Thoracic aorta (tissue), 2 donors: ENCODE measurements at regions not wholly inside any gene's neighbourhood (a gene's known extent, or its start where the extent isn't known, plus 50 kb on each side); places are given as distances from the start of the nearest gene placed in this dataset.
"Not testable (repeated sequence)": the region's sequence is repeated elsewhere in the genome, so short reads cannot be mapped to it uniquely, and the experiment has no call there.

Experiments used
- ATAC-seq: fragments of 150-250 bp; one replicate; pipeline ENCODE4 v1.8.0; 2017; ENCODE audit warnings: low read depth; ENCODE audit not compliant: insufficient number of reproducible peaks, low FRiP score
- DNase-seq: peaks from one replicate; pipeline ENCODE4 v3.0.0-alpha.2; 2020; ENCODE audit warnings: low spot score
- H3K27ac ChIP-seq, 2 donors: fragments of 200-600 bp; sonication (generic); 1 replicate in 1 of 2; 2 replicates in 1 of 2; pipeline ENCODE4 v1.5.1; 2016; ENCODE audit warnings: mild to moderate bottlenecking in 2 of 2, moderate library complexity in 2 of 2
- H3K27me3 ChIP-seq: fragments of 200-600 bp; sonication (generic); replicated peaks from 2 replicates; pipeline ENCODE4 v1.6.0; 2016; ENCODE audit warnings: mild to moderate bottlenecking; ENCODE audit not compliant: insufficient read depth
- H3K36me3 ChIP-seq: fragments of 200-600 bp; sonication (generic); one replicate; pipeline ENCODE4 v1.5.1; 2016
- H3K4me1 ChIP-seq, 2 donors: fragments of 200-600 bp; sonication (generic); 1 replicate in 1 of 2; 2 replicates in 1 of 2; pipeline versions ENCODE4 v1.5.1 to v1.6.0; 2016; ENCODE audit warnings: low read depth in 2 of 2, mild to moderate bottlenecking in 1 of 2; ENCODE audit not compliant: control insufficient read depth in 1 of 2
- H3K4me3 ChIP-seq: fragments of 200-600 bp; sonication (generic); 2 replicates; pipeline ENCODE4 v1.5.1; 2016; ENCODE audit warnings: mild to moderate bottlenecking
- H3K9me3 ChIP-seq: fragments of 200-600 bp; sonication (generic); 2 replicates; pipeline ENCODE4 v1.5.1; 2016
- TF ChIP-seq, protein P1 (sequence below): fragments of 200-600 bp; sonication (generic); IDR thresholded peaks from one replicate; pipeline ENCODE4 v1.5.1; 2019; ENCODE audit warnings: antibody characterized with exemption

- Histone ChIP-seq H3K4me3 (no peak overlapping the region), H3K36me3 (no peaks in the 10 kb centered on the region), H3K27me3 (no peaks in the 10 kb centered on the region), H3K4me1 (no peaks in the 10 kb centered on the region), H3K9me3 (no peaks in the 10 kb centered on the region), H3K27ac (no peak overlapping the region)
- no peak for ATAC-seq
- DNase-seq: no peak
- TF ChIP-seq, protein P1, sequence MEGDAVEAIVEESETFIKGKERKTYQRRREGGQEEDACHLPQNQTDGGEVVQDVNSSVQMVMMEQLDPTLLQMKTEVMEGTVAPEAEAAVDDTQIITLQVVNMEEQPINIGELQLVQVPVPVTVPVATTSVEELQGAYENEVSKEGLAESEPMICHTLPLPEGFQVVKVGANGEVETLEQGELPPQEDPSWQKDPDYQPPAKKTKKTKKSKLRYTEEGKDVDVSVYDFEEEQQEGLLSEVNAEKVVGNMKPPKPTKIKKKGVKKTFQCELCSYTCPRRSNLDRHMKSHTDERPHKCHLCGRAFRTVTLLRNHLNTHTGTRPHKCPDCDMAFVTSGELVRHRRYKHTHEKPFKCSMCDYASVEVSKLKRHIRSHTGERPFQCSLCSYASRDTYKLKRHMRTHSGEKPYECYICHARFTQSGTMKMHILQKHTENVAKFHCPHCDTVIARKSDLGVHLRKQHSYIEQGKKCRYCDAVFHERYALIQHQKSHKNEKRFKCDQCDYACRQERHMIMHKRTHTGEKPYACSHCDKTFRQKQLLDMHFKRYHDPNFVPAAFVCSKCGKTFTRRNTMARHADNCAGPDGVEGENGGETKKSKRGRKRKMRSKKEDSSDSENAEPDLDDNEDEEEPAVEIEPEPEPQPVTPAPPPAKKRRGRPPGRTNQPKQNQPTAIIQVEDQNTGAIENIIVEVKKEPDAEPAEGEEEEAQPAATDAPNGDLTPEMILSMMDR: no peak
These were observed 95.8 kb downstream of the RMI1 start for GRCh38 chr9:84076384-84076783.

DNA sequence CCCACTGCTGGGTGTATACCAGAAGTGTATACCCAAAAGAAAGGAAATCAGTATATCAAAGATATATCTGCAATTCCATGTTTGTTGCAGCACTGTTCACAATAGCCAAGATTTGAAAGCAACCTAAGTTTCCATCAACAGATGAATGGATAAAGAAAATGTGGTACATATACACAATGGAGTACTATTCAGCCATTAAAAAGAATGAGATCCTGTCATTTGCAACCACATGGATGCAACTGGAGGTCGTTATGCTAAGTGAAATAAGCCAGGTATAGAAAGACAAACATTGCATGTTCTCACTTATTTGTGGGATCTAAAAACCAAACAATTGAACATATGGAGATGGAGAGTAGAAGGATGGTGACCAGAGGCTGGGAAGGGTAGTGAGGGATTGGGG, 97.2 kb downstream of the RMI1 start:
- ATAC-seq, H3K27ac ChIP-seq, H3K4me1 ChIP-seq, H3K9me3 ChIP-seq, H3K4me3 ChIP-seq, H3K27me3 ChIP-seq, DNase-seq, H3K36me3 ChIP-seq: not testable (repeated sequence)

- TF ChIP-seq, protein P1: no peak
- Histone ChIP-seq H3K4me1 (no peaks in the 10 kb centered on the region), H3K27me3 (no peaks in the 10 kb centered on the region), H3K9me3 (no peaks in the 10 kb centered on the region), H3K27ac (no peak overlapping the region), H3K36me3 (no peaks in the 10 kb centered on the region), H3K4me3 (no peak overlapping the region)
- ATAC-seq (no peak), DNase-seq (no peak)
These were observed 99.4 kb downstream of the RMI1 start for GRCh38 chr9:84079994-84080393.

- Histone ChIP-seq H3K27ac (no peak overlapping the region), H3K27me3 (peaks cover 3% of the 10 kb centered on the region), H3K36me3 (no peaks in the 10 kb centered on the region), H3K4me1 (no peaks in the 10 kb centered on the region), H3K9me3 (no peaks in the 10 kb centered on the region), H3K4me3 (no peak overlapping the region)
- TF ChIP-seq, protein P1: no peak
- DNase-seq (no peak), ATAC-seq (no peak)
These were observed 121.5 kb downstream of the RMI1 start for GRCh38 chr9:84101964-84102632.

DNA sequence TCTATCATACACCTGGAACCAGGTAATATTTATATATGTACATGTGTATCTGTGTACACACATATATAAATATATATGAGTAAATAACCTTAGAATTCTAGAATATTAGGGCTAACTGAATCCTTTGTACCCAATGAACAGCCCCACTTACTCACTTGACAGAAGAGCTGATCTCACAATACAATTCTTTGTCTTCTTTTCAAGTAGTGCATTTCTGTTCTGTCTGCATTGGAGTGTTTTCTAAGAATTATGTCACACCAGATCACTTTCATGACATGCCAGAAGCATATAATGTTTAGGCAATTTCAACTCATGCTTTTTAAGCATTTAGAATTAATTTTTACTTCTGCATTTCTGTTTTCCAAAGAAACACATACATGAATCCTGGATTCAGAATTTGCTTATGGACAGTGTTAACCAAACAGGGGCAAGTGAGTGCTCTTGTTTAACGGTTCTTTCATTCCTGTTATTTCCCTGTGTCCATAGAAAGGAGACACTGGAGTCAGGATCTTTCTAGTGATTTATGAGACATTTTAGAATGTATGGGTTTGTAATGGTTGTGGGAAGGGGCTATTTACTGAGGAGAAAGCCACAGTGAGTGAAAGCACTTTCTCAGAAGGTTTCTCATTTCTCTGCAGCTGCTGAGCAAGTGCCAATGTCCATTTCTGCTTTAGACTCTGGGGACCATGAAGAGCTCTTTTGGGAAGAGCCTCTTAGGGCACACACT, 123.2 kb downstream of the RMI1 start:
- DNase-seq (no peak), ATAC-seq (no peak)
- Histone ChIP-seq H3K27me3 (peaks cover 3% of the 10 kb centered on the region), H3K36me3 (no peaks in the 10 kb centered on the region), H3K4me1 (no peaks in the 10 kb centered on the region), H3K27ac (no peak overlapping the region), H3K4me3 (no peak overlapping the region), H3K9me3 (no peaks in the 10 kb centered on the region)
- TF ChIP-seq, protein P1: no peak
